OCI-LY3 (cell line): ENCODE measurements at regions not wholly inside any gene's neighbourhood (a gene's known extent, or its start where the extent isn't known, plus 50 kb on each side); places are given as distances from the start of the nearest gene placed in this dataset.

Experiments
- H2AFZ ChIP-seq: fragments of 200-600, 300-600 bp; shearing (Covaris generic); 2 replicates; pipeline ENCODE4 v1.6.0; 2014; ENCODE audit warnings: antibody characterized with exemption, low read depth, low read length
- H3K27ac ChIP-seq: fragments of 200-600, 300-600 bp; sonication (generic); 2 replicates; pipeline ENCODE4 v1.5.1; 2014; ENCODE audit warnings: mild to moderate bottlenecking, low read length, moderate library complexity, mixed read lengths
- H3K27me3 ChIP-seq: fragments of 200-600, 300-600 bp; sonication (generic); 2 replicates; pipeline ENCODE4 v1.6.1; 2014; ENCODE audit warnings: low read depth, low read length, mixed read lengths
- H3K36me3 ChIP-seq: fragments of 200-600, 300-600 bp; sonication (generic); replicated peaks from 2 replicates; pipeline ENCODE3; 2014; ENCODE audit warnings: low read depth, low read length, mixed read lengths
- H3K4me1 ChIP-seq: fragments of 300-600, 200-600 bp; sonication (generic); 2 replicates; pipeline ENCODE4 v1.6.1; 2014; ENCODE audit warnings: low read length, mixed read lengths
- H3K4me2 ChIP-seq: fragments of 200-600, 300-600 bp; sonication (generic); 2 replicates; pipeline ENCODE4 v1.6.1; 2014; ENCODE audit warnings: low read length, mixed read lengths
- H3K4me3 ChIP-seq: fragments of 300-600, 200-600 bp; sonication (generic); 2 replicates; pipeline ENCODE4 v1.5.1; 2014; ENCODE audit warnings: antibody characterized with exemption, mild to moderate bottlenecking, low read length, moderate library complexity
- H3K79me2 ChIP-seq: fragments of 300-600, 200-600 bp; shearing (Covaris generic); 2 replicates; pipeline ENCODE4 v1.6.1; 2014; ENCODE audit warnings: mild to moderate bottlenecking, low read length, mixed read lengths
- H3K9ac ChIP-seq: fragments of 300-600, 200-600 bp; shearing (Covaris generic); 2 replicates; pipeline ENCODE4 v1.6.0; 2014; ENCODE audit warnings: mild to moderate bottlenecking, low read length, moderate library complexity
- H3K9me3 ChIP-seq: fragments of 200-600, 300-600 bp; shearing (Covaris generic); 2 replicates; pipeline ENCODE4 v1.6.1; 2014; ENCODE audit warnings: low read length, mixed read lengths; ENCODE audit not compliant: insufficient read depth
- H4K20me1 ChIP-seq: fragments of 200-600, 300-600 bp; sonication (generic); 2 replicates; pipeline ENCODE4 v1.6.1; 2016; ENCODE audit warnings: low read length, mixed read lengths; ENCODE audit not compliant: insufficient read depth
- CTCF ChIP-seq: fragments of 200-600, 300-600 bp; sonication (generic); IDR thresholded peaks from 2 replicates; pipeline ENCODE4 v1.5.1; 2014; ENCODE audit warnings: antibody characterized with exemption, low read length, low read depth
- EZH2phosphoT487 ChIP-seq: fragments of 200-600 bp; shearing (Covaris generic); IDR thresholded peaks from 2 replicates; pipeline ENCODE4 v1.6.1; 2018; ENCODE audit warnings: antibody characterized with exemption, mixed run types, low read depth

- H3K4me3 ChIP-seq: no peak overlapping the region
- TF ChIP-seq EZH2phosphoT487: no peak
- TF ChIP-seq CTCF: no peak
- 0 out of 2 replicates have a peak, but pooled peaks cover 3% of the 10 kb centered on the region for H3K9me3 ChIP-seq
- no peak overlapping the region for H3K9ac ChIP-seq
- H3K27ac ChIP-seq: no peak overlapping the region
- H3K79me2 ChIP-seq: no peaks in the 10 kb centered on the region
- no peaks in the 10 kb centered on the region; the same call in 1 of the 2 replicates for H3K4me1 ChIP-seq
- H4K20me1 ChIP-seq: no peaks in the 10 kb centered on the region
- H3K27me3 ChIP-seq: no peaks in the 10 kb centered on the region
- no peak overlapping the region for H2AFZ ChIP-seq
- no peak overlapping the region for H3K4me2 ChIP-seq
- H3K36me3 ChIP-seq: no peaks in the 10 kb centered on the region
Measured at GRCh38 chrY:21081640-21082611, 326.0 kb downstream of the RPS4Y2 start.

- Histone ChIP-seq H2AFZ (no peak overlapping the region), H3K27me3 (no peaks in the 10 kb centered on the region), H3K9me3 (0 out of 2 replicates have a peak, but pooled peaks cover 3% of the 10 kb centered on the region), H3K4me1 (no peaks in the 10 kb centered on the region; the same call in 1 of the 2 replicates), H3K27ac (no peak overlapping the region), H3K9ac (no peak overlapping the region), H3K36me3 (no peaks in the 10 kb centered on the region), H3K4me2 (no peak overlapping the region), H3K4me3 (no peak overlapping the region), H4K20me1 (no peaks in the 10 kb centered on the region), H3K79me2 (no peaks in the 10 kb centered on the region)
- TF ChIP-seq EZH2phosphoT487 (no peak), CTCF (no peak)
Measured at GRCh38 chrY:21082639-21083038, 326.7 kb downstream of the RPS4Y2 start.

DNA sequence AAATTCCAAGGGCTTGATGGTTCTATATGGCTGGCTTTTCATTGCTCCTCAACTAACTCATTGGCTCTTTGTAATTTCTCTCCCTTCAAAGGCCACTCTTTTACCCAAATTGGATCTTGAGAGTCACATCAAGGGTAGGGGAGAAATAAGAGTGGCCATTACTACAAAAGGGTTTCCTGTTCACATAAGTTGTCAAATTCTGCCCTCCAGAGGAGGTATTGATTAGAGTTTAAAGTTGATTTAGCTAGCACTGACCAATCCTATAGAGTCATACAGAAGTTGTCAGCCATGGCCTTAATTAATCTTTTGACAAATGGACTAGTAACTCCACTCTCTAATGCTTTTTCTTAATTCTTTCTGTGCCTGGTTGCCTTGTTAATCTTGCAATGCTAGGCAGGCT, 336.0 kb downstream of the RPS4Y2 start:
- H3K4me2 ChIP-seq: no peak overlapping the region
- H3K27me3 ChIP-seq: no peaks in the 10 kb centered on the region
- no peak overlapping the region for H3K27ac ChIP-seq
- no peaks in the 10 kb centered on the region for H3K4me1 ChIP-seq
- no peaks in the 10 kb centered on the region for H3K9me3 ChIP-seq
- TF ChIP-seq CTCF (peak; percentile 23), EZH2phosphoT487 (no peak)
- H3K79me2 ChIP-seq: no peaks in the 10 kb centered on the region
- no peaks in the 10 kb centered on the region for H4K20me1 ChIP-seq
- H3K9ac ChIP-seq: no peak overlapping the region
- H3K36me3 ChIP-seq: no peaks in the 10 kb centered on the region
- no peak overlapping the region for H3K4me3 ChIP-seq
- H2AFZ ChIP-seq: no peak overlapping the region

GRCh38 chrY:21102507-21102906, 346.6 kb downstream of the RPS4Y2 start:
- Histone ChIP-seq H2AFZ (peak overlapping the region; percentile 82; the same call in 1 of the 2 replicates), H3K9me3 (no peaks in the 10 kb centered on the region), H3K4me2 (peak overlapping the region; percentile 9; the same call in 1 of the 2 replicates), H4K20me1 (no peaks in the 10 kb centered on the region), H3K36me3 (no peaks in the 10 kb centered on the region), H3K4me3 (no peak overlapping the region), H3K79me2 (no peaks in the 10 kb centered on the region), H3K27ac (no peak overlapping the region), H3K4me1 (peaks cover 11% of the 10 kb centered on the region), H3K9ac (no peak overlapping the region), H3K27me3 (no peaks in the 10 kb centered on the region)
- TF ChIP-seq EZH2phosphoT487 (no peak), CTCF (no peak)
